Upper lobe of right lung (tissue), 1 donor: ENCODE measurements at regions not wholly inside any gene's neighbourhood (a gene's known extent, or its start where the extent isn't known, plus 50 kb on each side); places are given as distances from the start of the nearest gene placed in this dataset.
"Not testable (repeated sequence)": the region's sequence is repeated elsewhere in the genome, so short reads cannot be mapped to it uniquely, and the experiment has no call there.

Source experiments
- ATAC-seq: fragments of 200-7000 bp; cut with Tn5 transposase; one replicate; pipeline ENCODE4 v1.9.1; 2020; ENCODE audit warnings: mild to moderate bottlenecking, moderate library complexity
- DNase-seq: peaks from one replicate; pipeline ENCODE4 v3.0.0-alpha.2; 2020
- H3K27ac ChIP-seq: fragments of 200-600 bp; one replicate; pipeline ENCODE4 v1.8.0; 2022
- H3K27me3 ChIP-seq: fragments of 200-600 bp; one replicate; pipeline ENCODE4 v1.8.0; 2022; ENCODE audit warnings: mild to moderate bottlenecking
- H3K36me3 ChIP-seq: fragments of 200-600 bp; one replicate; pipeline ENCODE4 v1.8.0; 2022
- H3K4me1 ChIP-seq: fragments of 200-600 bp; one replicate; pipeline ENCODE4 v1.8.0; 2022
- H3K4me3 ChIP-seq: fragments of 200-600 bp; one replicate; pipeline ENCODE4 v1.8.0; 2022; ENCODE audit warnings: mild to moderate bottlenecking
- H3K9me3 ChIP-seq: fragments of 200-600 bp; one replicate; pipeline ENCODE4 v1.8.0; 2022
- CTCF ChIP-seq: fragments of 200-600 bp; IDR thresholded peaks from one replicate; pipeline ENCODE4 v1.8.0; 2022; ENCODE audit warnings: antibody characterized with exemption
- intact Hi-C: fragments of 100-400 bp; cut with DNase I; formaldehyde crosslinking; loops from one replicate; pipeline ENCODE4 v1.11.0; 2022
- donor health status: DM: no; HTN: yes; CAD: no; lungs with severe emphysema.

GRCh38 chr22:42188808-42189447 is 58.3 kb upstream of the CYP2D6 start:
- Histone ChIP-seq H3K4me3 (no peak overlapping the region), H3K27me3 (no peaks in the 10 kb centered on the region), H3K4me1 (no peaks in the 10 kb centered on the region), H3K9me3 (no peaks in the 10 kb centered on the region), H3K27ac (no peak overlapping the region), H3K36me3 (no peaks in the 10 kb centered on the region)
- intact Hi-C loops, result no loop called here
- DNase-seq (no peak), ATAC-seq (no peak)
- no peak for TF ChIP-seq CTCF

GRCh38 chr22:42187646-42188045 is 57.0 kb upstream of the CYP2D6 start:
- no peak overlapping the region for H3K27ac ChIP-seq
- intact Hi-C loops, result no loop called here
- H3K36me3 ChIP-seq, result no peaks in the 10 kb centered on the region
- H3K4me1 ChIP-seq, result no peaks in the 10 kb centered on the region
- H3K9me3 ChIP-seq, result no peaks in the 10 kb centered on the region
- no peaks in the 10 kb centered on the region for H3K27me3 ChIP-seq
- no peak for TF ChIP-seq CTCF
- ATAC-seq (no peak), DNase-seq (no peak)
- H3K4me3 ChIP-seq, result no peak overlapping the region

- ATAC-seq (no peak), DNase-seq (no peak)
- intact Hi-C loops, result no loop called here
- Histone ChIP-seq H3K4me1 (no peaks in the 10 kb centered on the region), H3K27ac (no peak overlapping the region), H3K36me3 (no peaks in the 10 kb centered on the region), H3K9me3 (no peaks in the 10 kb centered on the region), H3K27me3 (no peaks in the 10 kb centered on the region), H3K4me3 (no peak overlapping the region)
- TF ChIP-seq CTCF, result no peak
Measured at GRCh38 chr22:42185915-42186439, 55.4 kb upstream of the CYP2D6 start.

- DNase-seq, result no peak
- Histone ChIP-seq H3K4me1 (no peaks in the 10 kb centered on the region), H3K4me3 (no peak overlapping the region), H3K36me3 (no peaks in the 10 kb centered on the region), H3K27me3 (no peaks in the 10 kb centered on the region), H3K9me3 (no peaks in the 10 kb centered on the region), H3K27ac (no peak overlapping the region)
- no peak for ATAC-seq
- no peak for TF ChIP-seq CTCF
- intact Hi-C loops, result no loop called here
Measured at GRCh38 chr22:42184852-42185251, 54.2 kb upstream of the CYP2D6 start.

- H3K9me3 ChIP-seq, intact Hi-C loops, DNase-seq, ATAC-seq, H3K27me3 ChIP-seq, H3K27ac ChIP-seq, H3K4me1 ChIP-seq, H3K4me3 ChIP-seq, H3K36me3 ChIP-seq: not testable (repeated sequence)
Measured at GRCh38 chr22:42183461-42184059, 53.0 kb upstream of the CYP2D6 start.

GRCh38 chr22:42180349-42180842 is 49.8 kb upstream of the CYP2D6 start:
- Histone ChIP-seq H3K27ac (no peak overlapping the region), H3K27me3 (no peaks in the 10 kb centered on the region), H3K36me3 (no peaks in the 10 kb centered on the region), H3K4me1 (no peaks in the 10 kb centered on the region), H3K9me3 (no peaks in the 10 kb centered on the region), H3K4me3 (no peak overlapping the region)
- intact Hi-C loops, result no loop called here
- no peak for DNase-seq
- TF ChIP-seq CTCF, result no peak
- ATAC-seq, result peak; percentile 66
